ENCODE measurements at regions not wholly inside any gene's neighbourhood (a gene's known extent, or its start where the extent isn't known, plus 50 kb on each side); places are given as distances from the start of the nearest gene placed in this dataset.

GRCh38 chr10:117449636-117450035, 74.4 kb upstream of the PDZD8 start:
- intact Hi-C loops (cut with DNase I) = no loop called here
- Histone ChIP-seq H3K4me1 (no peaks in the 10 kb centered on the region), H3K9me3 (no peaks in the 10 kb centered on the region), H3K4me3 (no peak overlapping the region), H3K27me3 (ENCODE audit: low read depth) (no peaks in the 10 kb centered on the region), H3K27ac (no peak overlapping the region), H3K36me3 (no peaks in the 10 kb centered on the region)
- TF ChIP-seq CTCF (IDR thresholded peaks at IDR 0.05) = peak; percentile 8
- DNase-seq = no peak
- ATAC-seq = no peak

- intact Hi-C loops (cut with DNase I) = no loop called here
- H3K27me3 ChIP-seq (ENCODE audit: low read depth) = no peaks in the 10 kb centered on the region
- H3K27ac ChIP-seq = no peak overlapping the region
- no peak overlapping the region for H3K4me3 ChIP-seq
- H3K9me3 ChIP-seq = no peaks in the 10 kb centered on the region
- no peak for TF ChIP-seq CTCF (IDR thresholded peaks at IDR 0.05)
- DNase-seq (no peak), ATAC-seq (no peak)
- H3K36me3 ChIP-seq = no peaks in the 10 kb centered on the region
- H3K4me1 ChIP-seq = no peaks in the 10 kb centered on the region
These were observed 73.6 kb upstream of the PDZD8 start for GRCh38 chr10:117448802-117449201.

DNA sequence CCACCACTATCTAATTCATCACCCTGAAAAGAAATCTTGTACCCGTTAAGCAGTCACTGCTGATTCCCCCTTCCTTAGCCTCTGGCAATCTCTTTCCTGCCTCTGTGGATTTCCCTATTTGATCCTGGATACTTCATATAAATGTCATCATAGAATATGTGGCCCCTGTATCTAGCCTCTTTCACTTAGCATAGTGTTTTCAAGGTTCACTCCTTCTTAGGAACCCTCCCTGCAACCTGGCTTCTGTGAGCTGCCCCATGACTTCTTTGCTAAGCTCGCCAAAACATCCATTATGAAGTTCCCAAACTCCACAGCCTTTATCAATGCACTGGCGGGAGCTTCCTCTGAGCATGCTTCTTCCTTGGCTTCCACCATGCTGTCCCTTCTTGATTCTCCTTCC, 70.8 kb upstream of the PDZD8 start:
- H3K27me3 ChIP-seq (ENCODE audit: low read depth) = peaks cover 2% of the 10 kb centered on the region
- no peaks in the 10 kb centered on the region for H3K36me3 ChIP-seq
- no peak overlapping the region for H3K27ac ChIP-seq
- no peak for ATAC-seq
- intact Hi-C loops (cut with DNase I) = no loop called here
- no peak overlapping the region for H3K4me3 ChIP-seq
- no peaks in the 10 kb centered on the region for H3K4me1 ChIP-seq
- no peak for DNase-seq
- no peaks in the 10 kb centered on the region for H3K9me3 ChIP-seq
- TF ChIP-seq CTCF (IDR thresholded peaks at IDR 0.05) = no peak

GRCh38 chr10:117444497-117445040, 69.3 kb upstream of the PDZD8 start:
- Histone ChIP-seq H3K4me1 (no peaks in the 10 kb centered on the region), H3K9me3 (no peaks in the 10 kb centered on the region), H3K27ac (no peak overlapping the region), H3K27me3 (ENCODE audit: low read depth) (peaks cover 2% of the 10 kb centered on the region), H3K36me3 (no peaks in the 10 kb centered on the region), H3K4me3 (no peak overlapping the region)
- intact Hi-C loops (cut with DNase I) = no loop called here
- DNase-seq = no peak
- no peak for TF ChIP-seq CTCF (IDR thresholded peaks at IDR 0.05)
- ATAC-seq = no peak

- Histone ChIP-seq H3K4me1 (no peaks in the 10 kb centered on the region), H3K27me3 (ENCODE audit: low read depth) (peaks cover 2% of the 10 kb centered on the region), H3K36me3 (no peaks in the 10 kb centered on the region), H3K27ac (no peak overlapping the region), H3K9me3 (no peaks in the 10 kb centered on the region), H3K4me3 (no peak overlapping the region)
- ATAC-seq (no peak), DNase-seq (no peak)
- intact Hi-C loops (cut with DNase I) = no loop called here
- TF ChIP-seq CTCF (IDR thresholded peaks at IDR 0.05) = no peak
These were observed 68.4 kb upstream of the PDZD8 start for GRCh38 chr10:117443686-117444041.
